GM12878 (cell line): ENCODE measurements at regions not wholly inside any gene's neighbourhood (a gene's known extent, or its start where the extent isn't known, plus 50 kb on each side); places are given as distances from the start of the nearest gene placed in this dataset.

ENCODE experiments used
- ATF3 ChIP-seq: IDR thresholded peaks from 2 replicates; pipeline ENCODE4 v1.6.1; 2011; ENCODE audit warnings: low read depth, mild to moderate bottlenecking, low read length, moderate library complexity, borderline replicate concordance; ENCODE audit errors: extremely low read depth
- CBFB ChIP-seq: IDR thresholded peaks from 2 replicates; pipeline ENCODE4 v1.6.1; 2016; ENCODE audit warnings: antibody characterized with exemption, low read depth
- EED ChIP-seq: sonication (generic); IDR thresholded peaks from 2 replicates; pipeline ENCODE4 v1.6.1; 2016; ENCODE audit warnings: antibody characterized with exemption, low read depth
- FOS ChIP-seq: IDR thresholded peaks from 3 replicates; pipeline ENCODE4 v1.6.1; 2011; ENCODE audit warnings: borderline replicate concordance; ENCODE audit not compliant: insufficient read length; ENCODE audit errors: extremely low read depth
- FOXK2 ChIP-seq: fragments of 450-650 bp; IDR thresholded peaks from 2 replicates; pipeline ENCODE4 v1.6.1; 2017; ENCODE audit warnings: mild to moderate bottlenecking, moderate library complexity
- GABPA ChIP-seq: IDR thresholded peaks from 2 replicates; pipeline ENCODE4 v1.6.1; 2014; ENCODE audit warnings: antibody characterized with exemption, low read depth, mild to moderate bottlenecking, inconsistent platforms
- HDAC6 ChIP-seq: fragments of 200-600 bp; sonication (generic); IDR thresholded peaks from one replicate; pipeline ENCODE4 v1.8.0; 2017; ENCODE audit warnings: antibody characterized with exemption; ENCODE audit not compliant: unreplicated experiment
- HSF1 ChIP-seq: fragments of 150-350 bp; IDR thresholded peaks from 2 replicates; pipeline ENCODE4 v1.6.1; 2014; ENCODE audit warnings: mild to moderate bottlenecking, low read depth, low read length
- IRF3 ChIP-seq: fragments of 450-650 bp; IDR thresholded peaks from 2 replicates; pipeline ENCODE4 v1.6.1; 2014; ENCODE audit warnings: mild to moderate bottlenecking
- MEF2A ChIP-seq: IDR thresholded peaks from 2 replicates; pipeline ENCODE4 v1.6.1; 2011; ENCODE audit warnings: low read depth, mild to moderate bottlenecking, low read length, moderate library complexity; ENCODE audit not compliant: insufficient read depth
- PAX8 ChIP-seq: fragments of 450-650 bp; IDR thresholded peaks from 2 replicates; pipeline ENCODE4 v1.6.1; 2017; ENCODE audit warnings: mild to moderate bottlenecking, moderate library complexity
- SMAD1 ChIP-seq: fragments of 450-650 bp; IDR thresholded peaks from 2 replicates; pipeline ENCODE4 v1.6.1; 2018; ENCODE audit warnings: mild to moderate bottlenecking, low read depth; ENCODE audit not compliant: partially characterized antibody
- SMC3 ChIP-seq: IDR thresholded peaks from 2 replicates; pipeline ENCODE4 v1.6.1; 2011; ENCODE audit warnings: low read length, improper control_type of control experiment, borderline replicate concordance
- SPI1 ChIP-seq: IDR thresholded peaks from 2 replicates; pipeline ENCODE4 v1.6.1; 2011; ENCODE audit warnings: low read depth, mild to moderate bottlenecking, low read length, moderate library complexity, borderline replicate concordance; ENCODE audit not compliant: insufficient read depth
- ZNF207 ChIP-seq: fragments of 450-650 bp; IDR thresholded peaks from 2 replicates; pipeline ENCODE4 v1.6.1; 2014; ENCODE audit warnings: antibody characterized with exemption, mild to moderate bottlenecking, borderline replicate concordance
- ZSCAN29 ChIP-seq: fragments of 450-650 bp; IDR thresholded peaks from 2 replicates; pipeline ENCODE4 v1.6.1; 2017; ENCODE audit warnings: mild to moderate bottlenecking, moderate library complexity
- TF ChIP-seq, protein P1 (sequence below): fragments of 450-650 bp; formaldehyde crosslinking; IDR thresholded peaks from 2 replicates; pipeline ENCODE4 v1.4.0; 2022; ENCODE audit warnings: mild to moderate bottlenecking, moderate library complexity
- TF ChIP-seq, protein P2 (sequence below): fragments of 450-650 bp; IDR thresholded peaks from 2 replicates; pipeline ENCODE4 v1.6.1; 2017; ENCODE audit warnings: borderline replicate concordance
- TF ChIP-seq, protein P3 (sequence below): IDR thresholded peaks from 2 replicates; pipeline ENCODE4 v1.6.1; 2011; ENCODE audit warnings: mild to moderate bottlenecking, low read depth, low read length, moderate library complexity; ENCODE audit not compliant: insufficient replicate concordance

GRCh38 chr1:226798427-226799411 is 59.6 kb upstream of the ITPKB start (continued):
- TF ChIP-seq MEF2A: 0 out of 2 replicates have a peak, but pooled peaks have one; percentile 7
- no peak for TF ChIP-seq ZSCAN29
- no peak; the same call in 1 of the 2 replicates for TF ChIP-seq EED
- TF ChIP-seq CBFB: peak; percentile 56; the same call in 1 of the 2 replicates
- TF ChIP-seq ZNF207: no peak
- no peak for TF ChIP-seq PAX8
- TF ChIP-seq, protein P1, sequence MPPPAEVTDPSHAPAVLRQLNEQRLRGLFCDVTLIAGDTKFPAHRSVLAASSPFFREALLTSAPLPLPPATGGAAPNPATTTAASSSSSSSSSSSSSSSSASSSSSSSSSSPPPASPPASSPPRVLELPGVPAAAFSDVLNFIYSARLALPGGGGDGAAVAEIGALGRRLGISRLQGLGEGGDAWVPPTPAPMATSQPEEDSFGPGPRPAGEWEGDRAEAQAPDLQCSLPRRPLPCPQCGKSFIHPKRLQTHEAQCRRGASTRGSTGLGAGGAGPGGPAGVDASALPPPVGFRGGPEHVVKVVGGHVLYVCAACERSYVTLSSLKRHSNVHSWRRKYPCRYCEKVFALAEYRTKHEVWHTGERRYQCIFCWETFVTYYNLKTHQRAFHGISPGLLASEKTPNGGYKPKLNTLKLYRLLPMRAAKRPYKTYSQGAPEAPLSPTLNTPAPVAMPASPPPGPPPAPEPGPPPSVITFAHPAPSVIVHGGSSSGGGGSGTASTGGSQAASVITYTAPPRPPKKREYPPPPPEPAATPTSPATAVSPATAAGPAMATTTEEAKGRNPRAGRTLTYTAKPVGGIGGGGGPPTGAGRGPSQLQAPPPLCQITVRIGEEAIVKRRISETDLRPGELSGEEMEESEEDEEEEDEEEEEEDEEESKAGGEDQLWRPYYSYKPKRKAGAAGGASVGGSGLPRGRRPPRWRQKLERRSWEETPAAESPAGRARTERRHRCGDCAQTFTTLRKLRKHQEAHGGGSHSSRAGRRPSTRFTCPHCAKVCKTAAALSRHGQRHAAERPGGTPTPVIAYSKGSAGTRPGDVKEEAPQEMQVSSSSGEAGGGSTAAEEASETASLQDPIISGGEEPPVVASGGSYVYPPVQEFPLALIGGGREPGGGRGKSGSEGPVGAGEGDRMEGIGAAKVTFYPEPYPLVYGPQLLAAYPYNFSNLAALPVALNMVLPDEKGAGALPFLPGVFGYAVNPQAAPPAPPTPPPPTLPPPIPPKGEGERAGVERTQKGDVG (CRISPR knock-in tag): no peak
- TF ChIP-seq, protein P2, sequence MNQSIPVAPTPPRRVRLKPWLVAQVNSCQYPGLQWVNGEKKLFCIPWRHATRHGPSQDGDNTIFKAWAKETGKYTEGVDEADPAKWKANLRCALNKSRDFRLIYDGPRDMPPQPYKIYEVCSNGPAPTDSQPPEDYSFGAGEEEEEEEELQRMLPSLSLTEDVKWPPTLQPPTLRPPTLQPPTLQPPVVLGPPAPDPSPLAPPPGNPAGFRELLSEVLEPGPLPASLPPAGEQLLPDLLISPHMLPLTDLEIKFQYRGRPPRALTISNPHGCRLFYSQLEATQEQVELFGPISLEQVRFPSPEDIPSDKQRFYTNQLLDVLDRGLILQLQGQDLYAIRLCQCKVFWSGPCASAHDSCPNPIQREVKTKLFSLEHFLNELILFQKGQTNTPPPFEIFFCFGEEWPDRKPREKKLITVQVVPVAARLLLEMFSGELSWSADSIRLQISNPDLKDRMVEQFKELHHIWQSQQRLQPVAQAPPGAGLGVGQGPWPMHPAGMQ: no peak
- 0 out of 2 replicates have a peak, but pooled peaks have one; percentile 4 for TF ChIP-seq FOXK2
- no peak for TF ChIP-seq IRF3
- no peak for TF ChIP-seq FOS
- TF ChIP-seq SMC3: no peak
- TF ChIP-seq SMAD1: no peak
- no peak for TF ChIP-seq HSF1
- TF ChIP-seq GABPA: no peak
- peak; percentile 70 for TF ChIP-seq SPI1
- TF ChIP-seq ATF3: no peak
- TF ChIP-seq, protein P3, sequence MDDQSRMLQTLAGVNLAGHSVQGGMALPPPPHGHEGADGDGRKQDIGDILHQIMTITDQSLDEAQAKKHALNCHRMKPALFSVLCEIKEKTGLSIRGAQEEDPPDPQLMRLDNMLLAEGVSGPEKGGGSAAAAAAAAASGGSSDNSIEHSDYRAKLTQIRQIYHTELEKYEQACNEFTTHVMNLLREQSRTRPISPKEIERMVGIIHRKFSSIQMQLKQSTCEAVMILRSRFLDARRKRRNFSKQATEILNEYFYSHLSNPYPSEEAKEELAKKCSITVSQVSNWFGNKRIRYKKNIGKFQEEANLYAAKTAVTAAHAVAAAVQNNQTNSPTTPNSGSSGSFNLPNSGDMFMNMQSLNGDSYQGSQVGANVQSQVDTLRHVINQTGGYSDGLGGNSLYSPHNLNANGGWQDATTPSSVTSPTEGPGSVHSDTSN: no peak
- no peak for TF ChIP-seq HDAC6
